AG04449 (cell line): ENCODE measurements at regions not wholly inside any gene's neighbourhood (a gene's known extent, or its start where the extent isn't known, plus 50 kb on each side); places are given as distances from the start of the nearest gene placed in this dataset.

ENCODE experiments used
- CTCF ChIA-PET: fragments of 350-600 bp; formaldehyde crosslinking; extraction: SDS; loops from one replicate; lab custom pipeline; 2021; ENCODE audit warnings: antibody characterized with exemption; lab: Yijun Ruan, JAX
- POLR2A ChIA-PET: fragments of 400-600, 350-600 bp; formaldehyde crosslinking; extraction: SDS; loops from one replicate; lab custom pipeline; 2020; ENCODE audit warnings: antibody characterized with exemption, inconsistent platforms; lab: Yijun Ruan, JAX
- DNase-seq: peaks from one replicate; pipeline ENCODE4 v3.0.0-alpha.2; 2010; ENCODE audit warnings: low read depth, low spot score
- H3K4me3 ChIP-seq: 2 replicates; pipeline ENCODE4 v1.5.1; 2011; ENCODE audit warnings: low read depth, mild to moderate bottlenecking, control low read depth, low read length
- TF ChIP-seq, protein P1 (sequence below): IDR thresholded peaks from one replicate; pipeline ENCODE4 v1.5.1; 2011; ENCODE audit warnings: mild to moderate bottlenecking, moderate library complexity, low read length, control low read depth, inconsistent platforms; ENCODE audit not compliant: insufficient read depth; ENCODE audit errors: missing control alignments

DNA sequence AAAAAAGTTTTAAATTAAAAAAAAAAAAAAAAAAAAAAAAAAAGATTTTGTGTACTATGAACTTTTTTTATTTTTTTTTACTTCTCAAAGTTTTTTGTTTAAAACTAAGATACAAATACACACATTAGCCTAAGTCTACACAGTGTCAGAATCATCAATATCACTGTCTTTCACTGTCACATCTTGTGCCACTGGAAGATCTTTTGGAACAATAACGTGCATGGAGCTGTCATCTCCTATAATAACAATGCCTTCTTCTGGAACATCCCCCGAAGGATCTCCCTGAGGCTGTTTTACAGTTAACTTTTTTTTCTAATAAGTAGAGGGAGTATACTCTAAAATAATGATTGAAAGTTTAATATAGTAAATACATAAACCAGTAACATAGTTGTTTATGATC lies 295.7 kb downstream of the KCNJ2 start:
- DNase-seq: no peak
- no peak overlapping the region for H3K4me3 ChIP-seq
- CTCF ChIA-PET: no interaction called here
- POLR2A ChIA-PET: no interaction called here
- TF ChIP-seq, protein P1, sequence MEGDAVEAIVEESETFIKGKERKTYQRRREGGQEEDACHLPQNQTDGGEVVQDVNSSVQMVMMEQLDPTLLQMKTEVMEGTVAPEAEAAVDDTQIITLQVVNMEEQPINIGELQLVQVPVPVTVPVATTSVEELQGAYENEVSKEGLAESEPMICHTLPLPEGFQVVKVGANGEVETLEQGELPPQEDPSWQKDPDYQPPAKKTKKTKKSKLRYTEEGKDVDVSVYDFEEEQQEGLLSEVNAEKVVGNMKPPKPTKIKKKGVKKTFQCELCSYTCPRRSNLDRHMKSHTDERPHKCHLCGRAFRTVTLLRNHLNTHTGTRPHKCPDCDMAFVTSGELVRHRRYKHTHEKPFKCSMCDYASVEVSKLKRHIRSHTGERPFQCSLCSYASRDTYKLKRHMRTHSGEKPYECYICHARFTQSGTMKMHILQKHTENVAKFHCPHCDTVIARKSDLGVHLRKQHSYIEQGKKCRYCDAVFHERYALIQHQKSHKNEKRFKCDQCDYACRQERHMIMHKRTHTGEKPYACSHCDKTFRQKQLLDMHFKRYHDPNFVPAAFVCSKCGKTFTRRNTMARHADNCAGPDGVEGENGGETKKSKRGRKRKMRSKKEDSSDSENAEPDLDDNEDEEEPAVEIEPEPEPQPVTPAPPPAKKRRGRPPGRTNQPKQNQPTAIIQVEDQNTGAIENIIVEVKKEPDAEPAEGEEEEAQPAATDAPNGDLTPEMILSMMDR: no peak

DNA sequence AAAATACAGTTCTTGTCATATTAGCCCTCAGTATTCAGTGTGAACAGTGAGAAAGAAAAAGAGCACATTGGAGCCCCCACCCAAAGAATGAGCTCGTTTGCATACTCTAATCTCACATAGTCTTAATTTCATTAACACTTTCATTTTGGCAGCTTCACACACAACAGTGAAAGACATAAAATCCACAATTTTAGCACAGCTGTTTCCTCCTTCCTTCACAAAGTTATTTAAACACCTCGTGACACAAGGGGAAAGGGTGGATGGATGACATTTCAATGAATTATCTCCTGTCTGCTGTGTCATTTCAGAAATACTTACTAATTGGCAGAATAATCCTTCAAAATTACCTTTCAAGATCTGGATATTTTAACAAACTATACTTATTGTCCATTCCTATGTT lies 299.3 kb downstream of the KCNJ2 start:
- ChIA-PET CTCF (no interaction called here), POLR2A (no interaction called here)
- TF ChIP-seq, protein P1: no peak
- no peak for DNase-seq
- no peak overlapping the region for H3K4me3 ChIP-seq

DNA sequence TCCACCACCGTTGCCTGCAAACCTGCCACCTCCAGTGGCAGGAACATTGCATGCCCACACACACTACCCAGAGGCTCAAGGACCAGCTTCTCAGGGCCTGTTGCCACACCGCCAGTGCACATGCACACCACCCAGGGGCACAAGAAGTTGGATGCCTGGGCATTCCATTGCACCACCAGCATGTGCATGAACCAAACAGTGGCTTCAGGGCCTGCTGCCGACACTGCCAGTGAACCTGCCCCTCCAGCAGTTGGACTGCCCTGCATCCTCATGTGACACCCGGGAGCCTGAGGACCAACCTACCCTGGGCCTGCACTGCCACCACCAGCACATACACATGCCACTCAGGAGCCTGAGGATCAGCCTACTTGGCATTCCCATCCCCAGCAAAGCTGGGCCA lies 303.7 kb downstream of the KCNJ2 start:
- H3K4me3 ChIP-seq: no peak overlapping the region
- DNase-seq: no peak
- TF ChIP-seq, protein P1: no peak
- ChIA-PET POLR2A (no interaction called here), CTCF (no interaction called here)

DNA sequence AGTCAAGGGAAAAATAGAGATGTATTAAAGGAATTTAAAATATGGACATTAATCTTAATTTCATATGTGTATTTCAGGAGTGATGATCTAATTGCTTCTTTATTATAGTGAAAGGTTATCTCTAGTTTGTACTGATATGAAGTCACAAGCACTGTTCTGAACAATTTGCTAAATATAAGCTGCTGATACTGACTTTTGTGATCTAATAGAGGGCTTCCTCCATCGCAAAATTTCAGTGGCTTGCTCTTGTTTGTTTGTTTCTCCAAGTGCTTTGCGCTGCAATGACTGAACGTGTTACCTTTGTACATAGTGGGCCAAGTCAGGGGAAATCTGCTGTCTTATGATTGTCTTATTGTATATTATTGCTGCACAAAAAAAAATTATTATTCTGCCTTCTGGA lies 307.0 kb downstream of the KCNJ2 start:
- H3K4me3 ChIP-seq: no peak overlapping the region
- ChIA-PET CTCF (no interaction called here), POLR2A (no interaction called here)
- TF ChIP-seq, protein P1: no peak
- no peak for DNase-seq

DNA sequence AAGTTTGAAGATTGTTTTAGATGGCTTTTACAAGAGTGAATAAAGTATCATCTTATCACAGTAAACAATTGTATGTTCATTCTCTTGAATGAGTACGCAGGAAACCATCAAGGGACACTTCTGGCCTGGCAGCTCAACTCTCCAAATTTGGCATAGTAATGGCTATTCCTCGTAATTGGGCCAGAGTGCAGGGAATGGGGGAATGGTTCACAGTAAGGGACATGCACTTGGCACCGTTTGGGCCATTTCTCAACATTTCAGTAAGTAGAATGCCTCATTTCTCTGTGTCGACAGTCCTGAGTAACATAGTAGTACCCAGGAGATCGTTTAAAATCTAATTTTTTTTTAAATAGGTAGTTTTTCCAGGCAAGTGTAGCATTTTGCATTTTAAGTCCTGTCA lies 309.6 kb downstream of the KCNJ2 start:
- no peak overlapping the region for H3K4me3 ChIP-seq
- no peak for DNase-seq
- POLR2A ChIA-PET: no interaction called here
- CTCF ChIA-PET: no interaction called here
- TF ChIP-seq, protein P1: no peak

DNA sequence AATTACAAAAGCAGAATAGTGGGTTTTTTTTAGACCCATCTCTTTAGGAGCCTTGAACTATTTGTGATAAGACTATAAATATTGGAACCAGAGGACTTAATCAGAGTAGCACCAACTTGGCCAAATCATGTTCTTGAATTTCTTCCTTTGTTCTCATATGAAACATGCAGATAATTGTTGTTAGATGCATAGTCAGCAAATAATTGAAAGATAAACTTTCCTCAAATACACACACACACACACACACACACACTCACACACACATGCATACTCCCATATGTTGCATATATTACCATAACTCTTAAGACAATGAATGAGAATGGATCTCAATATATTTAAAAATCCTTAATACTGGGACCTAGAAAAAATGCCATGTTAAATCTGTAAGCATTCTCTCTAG lies 310.4 kb downstream of the KCNJ2 start:
- CTCF ChIA-PET: no interaction called here
- TF ChIP-seq, protein P1: no peak
- no peak for DNase-seq
- POLR2A ChIA-PET: no interaction called here
- no peak overlapping the region for H3K4me3 ChIP-seq
